HG03025 (cell line): ENCODE measurements at regions not wholly inside any gene's neighbourhood (a gene's known extent, or its start where the extent isn't known, plus 50 kb on each side); places are given as distances from the start of the nearest gene placed in this dataset.
"Not testable (repeated sequence)": the region's sequence is repeated elsewhere in the genome, so short reads cannot be mapped to it uniquely, and the experiment has no call there.

Source experiments
- ATAC-seq: cut with Tn5 transposase; IDR thresholded peaks from one replicate; pipeline ENCODE4 v1.9.1; 2021; ENCODE audit warnings: mild to moderate bottlenecking, moderate library complexity; ENCODE audit not compliant: unreplicated experiment, low FRiP score

DNA sequence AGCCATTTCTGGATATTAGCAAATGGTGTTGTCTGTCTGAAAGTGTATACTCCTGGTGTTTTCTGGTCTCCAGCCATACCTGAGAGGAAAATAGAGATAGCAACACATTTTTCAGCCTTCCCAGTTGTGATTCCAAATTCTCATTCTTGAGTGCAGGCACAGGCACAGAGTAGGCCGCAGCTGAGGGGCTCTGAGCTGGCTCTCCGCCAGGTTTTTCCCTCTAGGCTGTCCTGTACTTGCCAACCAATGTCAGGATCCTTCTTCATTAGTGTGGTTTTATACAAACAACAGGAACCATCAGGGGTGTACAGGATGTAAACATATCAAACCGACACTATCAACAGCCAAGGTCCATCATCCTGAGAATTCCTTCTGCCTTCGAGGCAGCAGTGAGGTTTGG, 1733.6 kb upstream of the CELF4 start:
- no peak for ATAC-seq

DNA sequence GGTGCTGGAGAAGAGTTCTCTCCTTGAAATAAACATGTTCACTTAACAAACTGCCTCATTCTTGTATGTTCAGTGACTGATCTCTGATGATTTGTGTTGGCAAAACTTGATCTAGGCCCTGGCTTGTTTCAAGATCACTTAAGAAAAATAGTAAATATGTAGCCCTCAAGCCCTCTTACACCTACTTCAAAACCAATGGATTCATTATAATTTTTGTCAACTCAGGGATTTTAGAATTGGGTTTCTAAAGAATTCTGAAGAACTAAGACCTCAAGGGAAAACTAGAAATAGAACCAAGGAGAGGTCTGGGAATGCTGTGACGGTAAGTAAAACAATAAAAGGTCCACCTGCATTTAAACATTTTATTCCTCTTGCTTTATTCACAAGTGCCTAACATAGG, 1731.6 kb upstream of the CELF4 start:
- no peak for ATAC-seq

DNA sequence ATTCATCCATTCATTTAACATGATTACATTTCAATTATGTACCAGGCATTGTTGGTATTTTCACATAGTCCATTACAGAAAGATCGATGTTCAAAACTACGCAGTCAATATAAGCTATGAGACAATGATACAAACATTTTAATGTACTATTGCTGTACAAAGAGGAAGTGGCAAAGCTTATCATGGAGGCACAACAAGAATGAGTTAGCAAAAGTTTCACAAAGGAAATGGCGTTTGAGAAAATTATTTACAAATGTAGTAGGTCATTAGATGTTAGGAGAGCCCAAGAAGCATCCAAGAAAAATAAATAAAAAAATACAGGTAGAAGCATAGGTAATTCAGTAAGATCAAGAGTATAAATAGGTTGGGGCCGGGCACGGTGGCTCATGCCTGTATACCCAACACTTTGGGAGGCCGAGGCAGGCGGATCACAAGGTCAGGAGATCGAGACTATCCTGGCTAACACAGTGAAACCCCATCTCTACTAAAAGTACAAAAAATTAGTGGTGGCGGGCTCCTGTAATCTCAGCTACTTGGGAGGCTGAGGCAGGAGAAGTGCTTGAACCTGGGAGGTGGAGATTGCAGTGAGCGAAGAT, 1730.8 kb upstream of the CELF4 start:
- ATAC-seq = no peak

DNA sequence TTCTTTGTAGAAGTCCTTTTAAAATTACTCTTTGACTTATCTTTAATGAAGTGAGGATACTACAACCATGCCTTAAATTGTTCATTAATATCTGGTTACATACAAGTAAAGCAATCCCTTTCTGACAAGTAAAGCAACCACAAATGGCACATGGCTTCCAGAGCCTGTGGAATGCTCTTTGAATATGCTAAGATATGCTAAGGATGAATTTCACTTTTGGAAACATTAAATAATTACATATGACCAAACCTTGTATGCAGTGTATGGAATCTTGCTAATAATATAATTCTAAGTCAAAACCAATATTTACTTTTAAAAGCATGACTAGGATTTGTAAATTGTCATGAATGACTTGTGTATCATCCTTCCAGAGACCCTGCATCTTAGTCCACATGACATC, 1711.2 kb upstream of the CELF4 start:
- no peak for ATAC-seq

DNA sequence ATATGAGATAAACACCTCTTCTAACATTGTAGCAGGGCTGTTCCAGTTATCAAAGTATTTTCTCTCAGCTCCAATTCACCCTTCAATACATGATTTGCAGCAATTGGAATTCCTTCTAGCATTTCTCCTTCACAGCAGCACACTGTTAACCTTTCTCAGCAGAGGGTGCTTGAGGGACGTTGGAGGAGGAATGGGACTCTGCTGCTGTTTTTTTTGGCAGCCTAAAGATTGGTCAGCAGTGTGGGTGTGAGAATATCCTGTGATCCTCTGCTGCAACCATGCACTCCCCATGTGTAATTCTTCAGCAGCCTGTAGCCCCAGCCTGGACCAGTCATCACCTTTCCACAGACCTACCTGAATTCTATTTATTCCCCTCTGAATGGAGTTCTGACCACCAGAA, 1708.9 kb upstream of the CELF4 start:
- ATAC-seq = no peak

DNA sequence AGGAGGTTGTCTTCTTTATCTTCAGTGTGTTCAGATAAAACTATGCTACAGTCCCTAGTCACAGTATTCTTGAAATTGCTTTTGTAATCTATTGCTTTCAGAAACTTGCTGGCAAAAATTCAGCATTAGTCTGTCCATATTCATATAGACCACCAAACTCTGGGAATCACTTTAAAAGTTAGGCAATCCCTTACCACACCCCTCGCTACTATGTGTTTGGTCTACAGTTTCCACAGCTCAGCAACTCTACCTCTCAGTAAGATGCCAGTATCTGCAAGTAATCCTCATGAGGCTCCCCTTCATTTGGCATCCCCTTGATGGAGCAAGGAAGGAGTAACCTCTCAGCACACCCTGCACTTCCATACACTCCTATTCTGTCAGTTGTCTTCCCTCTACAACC, 1706.6 kb upstream of the CELF4 start:
- no peak for ATAC-seq

DNA sequence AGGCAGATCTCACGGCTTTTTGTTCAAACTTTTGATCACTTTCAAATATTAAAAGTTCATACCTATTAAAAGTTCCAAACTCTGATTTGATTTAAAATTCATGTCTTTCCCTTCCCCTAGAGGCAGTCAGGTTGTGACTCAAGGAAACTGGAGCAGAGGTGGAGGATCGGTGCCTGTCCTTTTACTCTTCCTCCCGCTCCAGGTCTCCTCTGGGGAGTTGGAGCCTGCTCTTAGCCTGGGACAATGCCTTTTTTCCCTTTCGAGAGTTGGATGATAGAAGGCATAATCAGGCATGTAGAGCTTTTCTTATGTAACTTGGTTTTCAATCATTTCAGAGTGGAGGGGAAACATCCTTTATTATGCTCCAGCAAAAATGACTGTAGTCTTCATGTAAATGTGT, 1706.1 kb upstream of the CELF4 start:
- no peak for ATAC-seq

DNA sequence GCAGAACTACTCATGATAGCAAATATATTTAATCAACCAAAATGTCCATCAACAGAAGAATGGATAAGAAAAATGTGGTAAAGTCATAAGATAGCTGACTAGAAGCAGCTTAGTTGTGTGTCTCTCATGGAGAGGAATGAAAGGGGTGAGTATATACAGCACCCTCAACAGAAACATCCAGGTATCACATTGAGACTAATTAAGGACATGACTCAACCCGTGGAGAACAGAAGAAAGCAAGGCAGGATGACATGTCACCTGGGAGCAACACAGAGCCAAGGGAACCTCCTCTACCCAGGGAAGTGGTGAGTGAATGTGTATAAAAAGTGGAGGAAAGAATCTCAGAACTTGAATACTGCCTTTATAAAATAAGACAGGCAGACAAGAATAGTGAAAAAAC, 1695.0 kb upstream of the CELF4 start:
- ATAC-seq = no peak

DNA sequence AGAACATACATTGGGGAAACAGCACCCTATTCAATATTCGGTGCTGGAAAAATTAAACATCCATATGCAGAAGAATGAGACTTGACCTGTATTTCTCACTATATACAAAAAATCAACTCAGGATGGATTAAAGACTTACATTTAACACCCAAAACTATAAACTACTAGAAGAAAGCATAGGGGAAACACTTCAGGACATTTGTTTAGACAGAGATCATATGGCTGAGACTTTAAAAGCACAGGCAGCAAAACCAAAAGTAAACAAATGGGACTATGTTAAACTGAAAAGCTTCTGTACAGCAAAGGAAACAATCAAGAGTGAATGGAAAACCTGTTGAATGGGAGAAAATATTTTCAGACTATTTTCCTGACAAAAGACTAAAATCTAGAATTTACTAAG, 1694.1 kb upstream of the CELF4 start:
- ATAC-seq = no peak

DNA sequence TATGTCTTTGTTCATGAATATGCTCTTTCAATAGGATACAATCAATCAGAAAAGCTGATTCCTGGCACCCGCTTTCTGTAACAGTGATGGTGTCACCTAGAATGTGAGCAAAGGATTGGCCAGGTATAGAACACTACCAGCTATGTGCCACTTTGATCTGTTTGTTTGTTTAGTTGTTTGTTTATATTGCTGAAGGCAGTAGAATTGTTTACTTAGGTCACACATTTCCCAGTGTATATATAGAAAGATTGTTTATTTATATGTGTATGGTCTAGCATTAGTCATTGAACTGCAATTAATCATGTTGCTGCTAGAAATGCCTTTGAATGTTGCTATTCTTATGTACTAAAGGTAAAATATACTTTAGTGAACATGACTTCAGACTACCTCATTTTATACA, 1678.6 kb upstream of the CELF4 start:
- ATAC-seq = no peak

DNA sequence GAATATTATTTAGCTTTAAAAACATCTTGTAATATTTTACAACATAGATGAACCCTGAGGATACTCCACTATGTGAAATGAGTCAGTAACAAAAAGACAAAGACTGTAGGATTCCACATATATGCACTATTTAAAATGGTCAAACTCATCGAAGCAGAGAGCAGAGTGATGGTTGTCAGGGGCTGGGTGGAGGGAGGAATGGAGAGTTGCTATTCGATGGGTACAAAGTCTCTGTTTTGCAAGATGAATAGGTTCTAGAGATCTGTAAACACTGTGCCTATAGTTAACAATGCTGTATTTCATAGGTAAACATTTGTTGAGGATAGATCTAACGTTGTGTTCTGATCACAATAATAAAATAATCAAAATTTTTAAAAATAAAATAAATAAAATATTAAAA, 1675.9 kb upstream of the CELF4 start:
- ATAC-seq = no peak

DNA sequence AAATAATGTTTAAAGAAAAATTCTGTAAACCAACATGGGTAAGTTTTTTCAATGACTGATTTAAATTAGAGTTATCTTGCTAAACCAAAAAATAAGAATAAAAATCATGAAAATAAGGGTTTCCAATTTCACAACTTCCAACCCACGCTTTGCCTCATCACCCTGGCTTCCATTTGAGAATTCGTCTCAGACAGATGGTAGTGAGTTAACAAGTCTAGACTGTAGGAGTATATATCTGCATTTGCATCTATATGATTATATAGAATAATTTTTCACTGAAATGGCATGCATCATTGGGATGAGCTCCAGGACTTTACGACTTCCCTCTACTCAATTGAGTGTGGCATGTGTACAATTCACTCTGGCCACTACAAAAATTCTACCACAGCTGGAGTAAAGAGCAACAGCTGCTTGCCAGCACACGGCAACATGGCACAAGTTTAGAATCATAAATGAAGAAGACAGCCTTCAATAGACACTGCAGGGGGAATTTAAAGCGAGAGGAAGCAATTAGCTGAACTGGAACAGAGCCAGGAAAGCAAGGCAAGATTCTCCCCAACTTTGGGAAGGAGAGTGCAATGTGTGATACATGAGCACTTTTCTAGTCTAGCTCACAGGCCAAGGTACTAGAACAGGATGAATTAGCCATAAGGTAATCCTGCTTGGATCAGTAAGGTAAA, 1673.5 kb upstream of the CELF4 start:
- ATAC-seq = no peak

DNA sequence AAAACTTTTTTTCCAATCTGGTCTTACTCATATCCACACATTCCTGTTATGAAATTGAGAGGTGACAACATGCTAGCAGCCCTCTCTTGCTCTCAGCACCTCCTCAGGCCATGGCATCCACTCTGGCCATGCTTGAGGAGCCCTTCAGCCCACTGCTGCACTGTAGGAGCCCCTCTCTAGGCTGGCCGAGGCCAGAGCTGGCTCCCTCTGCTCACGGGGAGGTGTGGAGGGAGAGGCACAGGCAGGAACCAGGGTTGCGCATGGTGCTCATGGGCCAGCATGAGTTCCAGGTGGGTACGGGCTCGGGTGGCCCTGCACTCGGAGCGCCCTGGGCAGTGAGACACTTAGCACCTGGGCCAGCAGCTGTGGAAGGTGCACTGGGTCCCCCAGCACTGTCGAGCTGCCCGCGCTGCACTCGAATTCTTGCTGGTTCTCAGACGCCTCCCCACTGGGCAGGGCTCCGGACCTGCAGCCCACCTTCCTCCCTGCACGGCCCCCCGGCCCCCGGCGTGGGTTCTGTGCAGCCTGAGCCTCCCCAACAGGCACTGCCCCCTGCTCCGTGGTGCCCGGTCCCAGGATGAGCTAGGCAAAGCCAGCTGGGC, 1669.6 kb upstream of the CELF4 start:
- ATAC-seq = no peak

DNA sequence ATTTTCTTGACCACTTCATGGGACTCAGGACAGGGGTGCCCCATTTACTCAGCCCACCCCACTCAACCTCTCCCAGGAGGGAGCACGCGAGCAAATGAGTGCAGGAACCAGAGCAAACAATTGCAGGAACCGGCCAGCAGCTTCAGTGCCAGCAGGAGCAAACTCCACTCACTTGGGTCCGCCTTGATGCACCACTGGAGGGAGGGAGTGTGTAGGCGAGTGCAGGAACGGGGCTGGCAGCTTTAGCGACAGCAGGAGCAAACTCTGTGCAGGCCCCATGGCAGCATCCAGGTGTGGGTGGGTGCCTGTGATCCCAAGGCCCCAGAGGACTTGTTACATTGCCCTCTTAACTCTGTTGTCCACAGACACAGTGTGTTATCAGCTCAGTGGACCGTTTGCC, 1667.3 kb upstream of the CELF4 start:
- ATAC-seq = no peak

DNA sequence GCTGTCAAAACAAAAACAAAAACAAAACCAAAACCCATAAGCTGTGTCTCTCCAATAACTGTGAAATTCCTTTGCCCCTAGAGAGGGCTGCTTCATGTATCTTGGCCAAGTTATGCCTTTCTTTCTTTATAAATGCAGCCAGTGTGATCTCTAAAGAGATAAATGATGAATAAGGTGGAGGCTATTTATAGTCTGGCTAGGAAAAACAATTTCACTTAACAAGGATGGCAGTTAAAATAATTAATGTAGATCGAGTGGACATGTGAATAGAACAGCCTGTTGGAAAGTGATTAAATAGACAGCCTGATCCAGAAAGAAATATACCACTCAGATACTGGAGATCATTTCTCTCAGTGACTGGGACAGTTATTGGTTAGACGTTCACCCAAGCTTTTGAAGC, 1666.9 kb upstream of the CELF4 start:
- no peak for ATAC-seq

DNA sequence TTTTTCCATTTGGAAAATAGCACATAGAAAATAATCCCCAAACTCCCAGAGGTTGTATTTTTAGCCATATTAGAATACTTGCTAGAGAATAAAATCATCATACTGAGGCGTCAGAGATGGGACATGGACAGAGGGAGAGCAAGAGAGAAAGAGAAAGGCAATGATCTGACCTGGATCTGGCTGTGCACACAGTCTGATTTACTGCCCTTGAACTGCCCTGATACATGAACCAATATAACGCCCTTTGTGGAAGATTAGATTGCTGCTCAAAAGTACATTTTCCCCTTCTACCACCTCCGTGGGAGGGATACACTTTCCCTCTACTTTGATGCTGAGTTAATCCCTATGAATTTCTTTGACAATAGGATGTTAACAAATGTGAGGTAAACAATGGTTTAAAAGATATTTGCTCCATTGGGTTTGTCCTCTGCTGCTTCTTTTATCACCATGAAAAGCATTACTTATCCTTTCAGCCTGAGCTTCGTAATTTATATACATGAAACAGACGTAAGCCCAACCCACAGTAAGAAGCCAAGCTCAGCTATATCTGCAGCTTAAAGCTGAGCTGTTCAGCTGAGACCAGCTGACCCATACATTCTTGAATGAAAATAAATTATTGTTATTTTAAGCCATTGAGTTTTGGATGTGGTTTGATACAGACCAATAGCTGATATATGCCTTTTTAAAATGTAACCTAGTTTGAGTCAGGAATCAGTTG, 1664.6 kb upstream of the CELF4 start:
- ATAC-seq = no peak

DNA sequence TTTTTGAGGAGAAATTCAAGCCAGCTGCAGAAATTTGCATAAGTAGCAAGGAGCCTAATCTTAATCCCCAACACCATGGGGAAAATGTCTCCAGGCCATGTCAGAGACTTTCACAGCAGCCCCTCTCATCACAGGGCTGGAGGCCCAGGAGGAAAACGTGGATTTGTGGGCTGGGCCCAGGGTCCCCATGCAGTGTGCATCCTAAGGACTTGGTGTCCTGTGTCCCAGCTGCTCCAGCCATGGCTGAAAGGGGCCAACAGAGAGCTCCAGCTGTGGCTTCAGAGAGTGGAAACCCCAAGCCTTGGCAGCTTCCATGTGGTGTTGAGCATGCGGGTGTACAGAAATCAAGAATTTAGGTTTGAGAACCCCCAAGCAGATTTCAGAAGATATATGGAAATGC, 1662.2 kb upstream of the CELF4 start:
- not testable (repeated sequence) for ATAC-seq

DNA sequence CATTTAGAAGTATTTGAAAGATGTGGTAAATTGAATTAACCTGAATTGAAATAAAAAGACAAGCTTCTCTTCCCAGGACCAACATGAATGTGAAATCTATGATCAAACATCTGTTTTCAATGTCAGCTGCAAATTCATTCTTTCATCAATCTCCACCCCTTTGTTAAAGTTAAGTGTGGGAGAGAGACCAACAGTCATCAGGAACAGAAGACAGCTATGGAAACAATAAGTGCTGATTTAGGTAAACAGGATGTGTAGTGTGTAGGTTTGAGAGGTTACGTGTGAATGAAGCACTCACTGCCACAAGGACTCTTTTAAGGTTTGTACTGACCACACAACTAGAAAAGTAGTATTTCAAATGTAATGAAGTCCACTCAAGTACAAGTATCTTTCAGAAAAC, 1659.8 kb upstream of the CELF4 start:
- ATAC-seq = no peak

DNA sequence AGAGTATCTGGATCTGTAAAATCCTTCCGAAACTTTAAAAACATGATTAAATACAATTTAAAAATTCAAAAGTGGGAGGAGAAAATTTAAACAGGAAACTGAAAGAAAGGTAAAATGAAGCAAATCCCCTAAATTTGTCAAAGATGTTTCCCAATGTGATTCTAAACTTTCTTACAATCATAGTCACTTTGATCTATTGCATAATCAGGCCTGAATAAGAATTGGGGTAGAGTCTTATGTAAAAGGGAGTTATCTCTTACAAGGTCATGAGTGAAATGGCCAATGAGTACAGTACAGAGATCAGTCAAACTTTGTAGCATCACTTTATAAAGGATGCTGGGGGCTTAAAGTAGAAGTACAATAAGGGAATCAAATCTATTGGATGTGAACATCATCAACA, 1657.7 kb upstream of the CELF4 start:
- no peak for ATAC-seq

DNA sequence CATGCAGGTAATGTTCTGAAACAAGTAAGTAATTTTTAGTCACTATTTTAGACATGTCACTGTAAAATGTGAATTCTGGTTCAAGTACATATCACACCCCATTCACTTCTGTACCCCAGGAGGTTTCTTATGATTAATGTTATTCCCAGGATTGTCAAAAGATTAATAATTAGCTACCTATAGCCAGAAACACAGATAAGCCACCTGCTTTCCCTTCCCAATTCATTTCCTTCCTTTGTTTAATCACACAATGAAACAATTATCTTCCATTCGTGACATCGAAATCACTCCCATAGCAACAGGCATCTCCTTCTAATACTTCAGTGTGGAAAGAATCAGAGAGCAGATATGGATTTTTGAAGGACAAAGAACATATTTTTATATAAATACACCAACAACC, 1650.3 kb upstream of the CELF4 start:
- no peak for ATAC-seq

DNA sequence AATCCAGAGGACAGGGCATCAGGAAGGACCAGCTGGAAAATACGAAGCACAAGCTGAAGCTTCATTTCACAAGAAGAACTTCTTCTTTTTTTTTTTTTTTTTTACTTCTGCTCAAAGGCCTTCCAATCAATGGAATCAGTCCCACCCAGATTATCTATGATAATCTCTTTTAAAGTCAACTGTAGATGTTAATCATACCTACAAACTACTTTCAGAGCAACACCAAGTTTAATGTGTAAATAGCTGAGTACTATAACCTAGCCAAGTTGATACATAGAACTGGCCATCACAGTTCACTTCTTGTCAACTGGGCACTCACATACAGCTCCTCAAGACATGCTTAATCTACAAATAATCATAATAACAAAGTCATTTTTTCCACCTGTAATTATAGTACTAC, 1645.9 kb upstream of the CELF4 start:
- ATAC-seq = no peak

DNA sequence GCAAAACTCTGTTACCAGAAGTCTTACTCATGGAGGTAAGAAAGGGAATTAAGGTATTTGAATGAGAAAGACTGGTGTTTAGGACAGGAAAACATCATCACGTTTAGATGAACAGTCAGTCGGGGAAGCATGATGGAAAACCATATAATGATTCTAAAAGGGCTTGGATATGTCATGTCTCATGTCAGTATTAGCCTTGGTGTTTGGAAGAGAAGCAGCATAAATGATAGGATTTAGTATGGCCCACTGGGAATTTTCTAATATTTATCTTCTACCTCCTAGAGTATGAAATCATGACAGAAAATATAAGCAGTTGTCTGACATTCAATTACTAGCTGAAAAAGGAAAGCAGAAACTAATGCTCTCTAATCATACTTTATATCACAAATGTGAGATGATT, 1643.6 kb upstream of the CELF4 start:
- no peak for ATAC-seq
